Liver (tissue), 3 donors: ENCODE measurements at regions not wholly inside any gene's neighbourhood (a gene's known extent, or its start where the extent isn't known, plus 50 kb on each side); places are given as distances from the start of the nearest gene placed in this dataset.

Source experiments
- CTCF ChIP-seq: fragments of 150-350 bp; IDR thresholded peaks from 2 replicates; pipeline ENCODE4 v1.5.1; 2017; ENCODE audit warnings: improper control_type of control experiment, low read depth, low read length; ENCODE audit not compliant: missing input control
- JUND ChIP-seq, 2 donors: IDR thresholded peaks; 2 replicates each; pipeline ENCODE4 v1.6.1; 2016; ENCODE audit warnings: antibody characterized with exemption in 2 of 2
- donor health status: healthy.
- donor health status: healthy.

- TF ChIP-seq CTCF (no peak), JUND (IDR thresholded peaks at IDR 0.05) (no peak)
These were observed 55.9 kb downstream of the PAGE2 start for GRCh38 chrX:55144697-55145096.
